Fibroblast of mammary gland (primary cell): ENCODE measurements at regions not wholly inside any gene's neighbourhood (a gene's known extent, or its start where the extent isn't known, plus 50 kb on each side); places are given as distances from the start of the nearest gene placed in this dataset.
A peak's percentile ranks its signal among the peaks of the same experiment; 100 is the strongest.

ENCODE experiments used
- DNase-seq: peaks from one replicate; pipeline ENCODE4 v3.0.0-alpha.2; 2010; ENCODE audit warnings: low read depth
- H3K4me3 ChIP-seq: 2 replicates; pipeline ENCODE4 v1.5.1; 2011; ENCODE audit warnings: low read depth, mild to moderate bottlenecking, low read length, moderate library complexity; ENCODE audit not compliant: control insufficient read depth
- CTCF ChIP-seq: conservative IDR thresholded peaks from 2 replicates; pipeline ENCODE4 v1.5.1; 2011; ENCODE audit warnings: low read depth, low read length, inconsistent platforms; ENCODE audit not compliant: control insufficient read depth, insufficient read depth

DNA sequence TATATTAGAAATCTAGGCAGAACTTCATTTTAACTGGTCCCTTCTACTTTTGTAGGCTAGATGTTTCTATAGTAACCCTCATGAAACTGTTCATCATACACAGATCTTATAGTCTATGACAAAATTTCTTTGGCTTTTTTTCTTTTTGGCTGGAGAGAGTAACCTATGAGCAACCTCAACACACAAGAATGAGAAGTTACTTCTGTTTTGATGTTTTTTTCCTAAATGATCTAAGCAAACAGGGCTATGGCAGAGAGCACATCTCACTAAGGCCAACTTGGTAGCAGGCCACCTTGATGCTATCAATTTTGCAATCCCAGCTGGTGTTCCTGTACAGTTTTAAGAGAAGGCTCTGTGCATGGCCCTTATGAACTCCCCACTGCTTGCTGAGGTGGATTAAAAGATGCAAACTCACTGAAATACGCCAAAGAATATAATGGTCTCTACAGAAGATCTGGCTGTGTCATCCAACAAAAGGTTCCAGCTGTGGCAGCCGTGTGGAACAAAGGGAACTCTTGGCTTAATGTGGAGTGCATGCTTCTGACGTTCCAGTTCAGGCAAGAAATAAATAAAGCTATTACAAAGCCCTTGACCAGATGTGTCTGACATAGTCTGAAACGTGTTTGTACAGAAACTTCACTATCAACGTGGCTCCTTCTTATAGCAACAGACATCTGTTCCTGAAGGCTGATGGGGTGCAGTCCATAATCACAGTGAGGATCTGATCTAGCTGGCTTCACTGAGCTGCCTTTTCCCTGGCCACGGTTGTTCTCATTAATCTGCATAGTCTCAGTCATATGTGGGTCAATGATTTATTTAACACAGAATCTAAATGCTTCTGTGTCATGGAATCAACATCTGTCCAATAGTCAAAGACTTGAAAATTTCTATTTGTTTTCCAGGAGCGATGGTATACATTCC, 481.1 kb downstream of the BMP2 start:
- H3K4me3 ChIP-seq: no peak overlapping the region
- DNase-seq: peak; percentile 5
- TF ChIP-seq CTCF: no peak

DNA sequence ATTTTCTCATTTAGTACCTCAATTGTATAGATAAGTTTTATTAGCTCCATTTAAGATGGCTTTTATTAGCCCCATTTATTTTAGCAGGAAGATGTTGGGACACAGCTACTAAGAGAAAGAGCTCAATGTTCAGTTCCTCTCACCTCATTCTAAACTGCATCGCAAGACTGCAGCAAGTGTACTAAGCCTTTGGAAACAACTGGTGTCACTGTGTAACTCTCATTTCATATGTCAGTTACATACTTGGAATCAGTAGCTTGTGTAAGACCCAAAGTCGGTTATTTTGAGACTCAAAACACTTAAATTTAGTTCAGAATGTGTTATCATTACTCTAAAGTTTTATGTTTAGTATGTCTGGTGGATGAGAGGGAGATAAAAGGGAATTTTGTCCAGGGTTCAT, 482.9 kb downstream of the BMP2 start:
- no peak overlapping the region for H3K4me3 ChIP-seq
- DNase-seq: no peak
- TF ChIP-seq CTCF: no peak

DNA sequence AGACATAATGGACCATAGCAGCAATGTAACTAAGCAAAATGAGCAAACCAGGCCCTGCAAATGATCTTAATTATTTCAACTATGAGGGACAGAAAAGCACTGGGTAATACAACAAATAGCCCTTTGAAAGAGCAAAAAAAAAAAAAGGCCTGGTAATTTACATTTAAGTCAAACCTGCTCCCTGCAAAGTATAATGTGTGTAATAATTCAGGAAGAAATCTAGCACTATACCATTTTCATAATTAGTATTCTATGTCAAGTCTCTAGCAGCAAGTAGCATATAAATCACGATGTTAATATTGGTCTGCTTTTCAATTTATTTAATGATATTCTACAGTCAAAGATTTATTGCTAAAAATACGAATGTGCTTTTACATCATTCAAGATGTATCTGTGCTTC, 489.6 kb downstream of the BMP2 start:
- no peak for DNase-seq
- no peak overlapping the region for H3K4me3 ChIP-seq
- no peak for TF ChIP-seq CTCF

- no peak for DNase-seq
- H3K4me3 ChIP-seq: no peak overlapping the region
- TF ChIP-seq CTCF: no peak
These were observed 490.4 kb downstream of the BMP2 start for GRCh38 chr20:7257692-7258466.

DNA sequence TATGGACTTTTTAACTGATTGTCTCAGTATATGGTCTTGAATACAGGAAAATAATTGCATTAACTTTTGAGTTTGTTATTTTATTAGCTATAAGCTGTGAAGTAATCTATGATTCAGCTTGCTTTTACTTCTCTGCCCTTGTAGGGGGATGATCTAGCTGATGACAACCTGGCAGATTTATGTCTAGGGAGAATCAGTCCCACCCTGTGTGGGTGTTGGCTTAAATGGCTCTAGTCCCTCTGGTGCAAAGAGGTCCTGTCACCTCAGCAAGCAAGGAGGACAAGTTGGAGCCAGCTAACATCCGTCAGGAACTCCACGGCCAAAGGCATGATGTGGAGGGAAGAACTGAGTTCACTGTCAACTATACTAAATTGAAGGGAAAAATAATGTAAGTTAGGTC, 495.3 kb downstream of the BMP2 start:
- no peak for TF ChIP-seq CTCF
- no peak overlapping the region for H3K4me3 ChIP-seq
- DNase-seq: no peak

DNA sequence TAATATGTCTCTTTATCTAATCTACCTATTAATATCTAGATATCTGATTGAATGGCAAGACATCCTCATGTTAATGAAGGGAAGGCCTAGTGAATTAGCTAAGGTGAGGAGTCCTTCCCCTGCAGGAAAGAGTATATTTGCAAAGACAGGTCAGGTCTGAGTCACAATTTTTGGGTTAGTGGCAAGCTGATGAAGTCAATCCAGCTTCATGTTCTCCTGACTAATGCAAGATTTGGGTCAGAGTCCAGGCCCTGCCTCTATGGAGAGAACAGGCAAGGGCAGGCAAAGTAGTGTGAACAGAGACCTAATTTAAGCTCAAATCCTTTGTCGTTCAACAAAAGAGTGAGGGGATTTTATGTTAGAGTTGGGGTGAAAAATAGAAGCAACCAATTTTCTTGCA, 496.7 kb downstream of the BMP2 start:
- no peak for TF ChIP-seq CTCF
- DNase-seq: no peak
- no peak overlapping the region for H3K4me3 ChIP-seq
